ENCODE measurements at regions not wholly inside any gene's neighbourhood (a gene's known extent, or its start where the extent isn't known, plus 50 kb on each side); places are given as distances from the start of the nearest gene placed in this dataset.

GRCh38 chr14:95387826-95388445, 68.2 kb upstream of the CLMN start:
- ATAC-seq (no peak), DNase-seq (no peak)
- no peaks in the 10 kb centered on the region for H3K9me3 ChIP-seq
- no peaks in the 10 kb centered on the region for H3K36me3 ChIP-seq
- no peaks in the 10 kb centered on the region for H3K4me1 ChIP-seq
- TF ChIP-seq CTCF (IDR thresholded peaks at IDR 0.05): no peak
- no peak overlapping the region for H3K4me3 ChIP-seq
- no peak overlapping the region for H3K27ac ChIP-seq
- intact Hi-C loops (cut with DNase I): no loop called here
- H3K27me3 ChIP-seq: peaks cover 0 to 8% of the 10 kb centered on the region in 2 donors

- Histone ChIP-seq H3K27ac (no peak overlapping the region), H3K4me3 (no peak overlapping the region), H3K27me3 (peaks cover 0 to 8% of the 10 kb centered on the region in 2 donors), H3K36me3 (no peaks in the 10 kb centered on the region), H3K9me3 (no peaks in the 10 kb centered on the region), H3K4me1 (no peaks in the 10 kb centered on the region)
- TF ChIP-seq CTCF (IDR thresholded peaks at IDR 0.05): no peak
- intact Hi-C loops (cut with DNase I): no loop called here
- ATAC-seq (no peak), DNase-seq (no peak)
Observed at GRCh38 chr14:95386536-95387095, 66.9 kb upstream of the CLMN start.

GRCh38 chr14:95385701-95386100, 66.0 kb upstream of the CLMN start:
- Histone ChIP-seq H3K27ac (no peak overlapping the region), H3K27me3 (peaks cover 0 to 8% of the 10 kb centered on the region in 2 donors), H3K4me3 (no peak overlapping the region), H3K9me3 (peaks cover 0 to 8% of the 10 kb centered on the region in 2 donors), H3K4me1 (no peaks in the 10 kb centered on the region), H3K36me3 (no peaks in the 10 kb centered on the region)
- no peak for ATAC-seq
- intact Hi-C loops (cut with DNase I): no loop called here
- no peak for DNase-seq
- TF ChIP-seq CTCF (IDR thresholded peaks at IDR 0.05): no peak

- H3K4me1 ChIP-seq: no peaks in the 10 kb centered on the region
- intact Hi-C loops (cut with DNase I): no loop called here
- no peak for ATAC-seq
- peaks cover 0 to 35% of the 10 kb centered on the region in 2 donors for H3K9me3 ChIP-seq
- H3K27me3 ChIP-seq: peaks cover 0 to 8% of the 10 kb centered on the region in 2 donors
- no peak for DNase-seq
- no peak for TF ChIP-seq CTCF (IDR thresholded peaks at IDR 0.05)
- H3K4me3 ChIP-seq: no peak overlapping the region
- H3K27ac ChIP-seq: no peak overlapping the region
- no peaks in the 10 kb centered on the region for H3K36me3 ChIP-seq
Observed at GRCh38 chr14:95382747-95383146, 63.0 kb upstream of the CLMN start.

- H3K27ac ChIP-seq: no peak overlapping the region
- ATAC-seq (no peak), DNase-seq (no peak)
- intact Hi-C loops (cut with DNase I): no loop called here
- TF ChIP-seq CTCF (IDR thresholded peaks at IDR 0.05): no peak
- H3K4me3 ChIP-seq: no peak overlapping the region
- H3K27me3 ChIP-seq: peaks cover 0 to 4% of the 10 kb centered on the region in 2 donors
- no peaks in the 10 kb centered on the region for H3K4me1 ChIP-seq
- no peaks in the 10 kb centered on the region for H3K36me3 ChIP-seq
- H3K9me3 ChIP-seq: peaks cover 0 to 35% of the 10 kb centered on the region in 2 donors
Observed at GRCh38 chr14:95381726-95382125, 62.0 kb upstream of the CLMN start.
